Fibroblast of skin of back (primary cell): ENCODE measurements at regions not wholly inside any gene's neighbourhood (a gene's known extent, or its start where the extent isn't known, plus 50 kb on each side); places are given as distances from the start of the nearest gene placed in this dataset.

Experiments
- DNase-seq: peaks from one replicate; pipeline ENCODE4 v3.0.0-alpha.2; 2013

DNA sequence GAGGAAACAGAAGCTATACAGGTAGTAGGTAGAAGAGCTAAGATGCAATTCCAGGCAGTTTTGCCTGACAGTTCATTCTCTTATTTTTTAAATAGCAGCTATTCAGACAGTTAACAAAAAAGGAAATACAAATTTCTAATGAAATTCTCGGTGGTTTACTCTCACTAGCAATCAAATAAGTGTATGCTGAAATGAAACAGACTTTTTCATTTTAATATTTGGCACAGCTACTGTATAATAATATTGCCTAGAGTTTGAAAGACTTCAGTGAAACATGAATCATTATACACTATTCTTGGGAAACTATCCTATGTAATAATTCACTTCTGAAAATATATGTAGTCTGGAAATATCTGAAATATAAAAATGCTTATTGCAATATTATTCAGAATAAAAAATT lies 463.2 kb upstream of the AGTR1 start:
- DNase-seq, result no peak

DNA sequence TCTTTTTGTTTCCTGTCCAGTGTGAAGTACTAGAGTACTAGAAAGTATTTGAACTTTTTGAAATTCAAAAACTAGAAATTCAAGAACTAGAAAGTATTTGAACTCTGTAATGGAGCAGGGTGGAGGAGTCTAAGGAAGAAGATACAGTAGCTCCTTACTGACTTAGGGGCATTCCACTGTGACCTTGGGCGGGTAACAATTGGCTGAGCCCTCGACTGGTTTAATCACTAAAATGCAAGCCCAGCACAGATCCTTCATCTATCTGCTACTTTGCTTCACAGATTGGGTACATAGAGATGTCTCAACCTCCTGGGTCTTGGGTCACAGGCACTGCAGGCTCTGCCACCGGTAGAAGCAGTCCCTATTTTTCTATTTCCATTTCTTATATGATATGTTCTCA lies 462.1 kb upstream of the AGTR1 start:
- no peak for DNase-seq

DNA sequence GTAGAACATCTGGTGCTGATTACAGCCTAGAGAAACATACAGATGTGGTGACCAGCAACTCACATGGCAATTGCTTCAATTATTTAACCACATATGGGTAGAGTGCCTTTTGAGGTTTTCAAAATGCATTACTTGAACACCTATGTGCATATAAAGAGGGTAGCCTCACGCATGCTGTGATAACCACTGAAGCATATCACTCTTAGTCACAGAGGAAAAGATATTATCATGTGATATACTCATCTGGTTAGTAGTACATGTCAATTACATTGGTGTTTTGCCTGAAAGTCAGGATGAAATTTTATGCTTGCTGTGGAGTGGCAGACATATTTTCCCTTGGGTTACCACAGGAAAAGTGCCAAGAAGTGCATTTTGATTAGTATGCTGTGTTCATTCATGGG lies 459.3 kb upstream of the AGTR1 start:
- DNase-seq, result peak; percentile 48

DNA sequence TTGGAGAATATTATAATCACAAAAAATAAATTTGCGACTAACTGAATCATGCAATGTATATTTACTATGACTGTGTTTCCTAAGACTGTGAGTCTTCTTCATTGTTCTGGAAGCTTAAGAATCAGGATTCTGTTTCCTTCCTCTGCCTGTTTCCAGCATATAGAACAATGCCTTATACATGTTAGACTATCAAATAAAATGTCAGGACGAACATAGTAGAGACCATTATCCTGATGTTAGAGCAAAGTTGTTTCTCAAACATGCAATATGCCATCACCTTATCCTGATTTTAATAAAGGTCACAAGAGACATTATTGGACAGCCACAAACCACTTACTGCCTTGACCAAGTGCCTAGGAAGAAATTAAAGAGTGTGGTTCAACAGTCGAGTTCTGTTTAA lies 457.4 kb upstream of the AGTR1 start:
- DNase-seq, result no peak

DNA sequence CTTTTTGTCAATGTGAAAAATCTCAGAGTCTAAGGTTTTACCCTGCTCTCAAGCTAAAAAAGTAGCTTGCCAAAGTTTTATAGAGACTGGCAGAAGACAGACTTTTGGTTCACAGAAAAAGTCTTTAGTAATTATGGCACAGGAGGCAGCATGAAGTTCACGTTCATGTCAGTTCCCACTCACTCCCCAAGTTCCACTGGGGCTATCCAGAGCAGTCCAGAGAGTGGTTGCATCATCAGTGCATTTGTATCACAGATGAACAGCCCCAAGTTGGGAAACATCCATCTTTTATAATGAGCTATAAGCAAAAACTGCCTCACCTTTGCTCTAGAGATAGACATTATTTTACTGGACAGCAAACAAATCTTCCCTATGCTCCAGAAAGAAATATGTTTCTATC lies 454.1 kb upstream of the AGTR1 start:
- DNase-seq, result no peak

DNA sequence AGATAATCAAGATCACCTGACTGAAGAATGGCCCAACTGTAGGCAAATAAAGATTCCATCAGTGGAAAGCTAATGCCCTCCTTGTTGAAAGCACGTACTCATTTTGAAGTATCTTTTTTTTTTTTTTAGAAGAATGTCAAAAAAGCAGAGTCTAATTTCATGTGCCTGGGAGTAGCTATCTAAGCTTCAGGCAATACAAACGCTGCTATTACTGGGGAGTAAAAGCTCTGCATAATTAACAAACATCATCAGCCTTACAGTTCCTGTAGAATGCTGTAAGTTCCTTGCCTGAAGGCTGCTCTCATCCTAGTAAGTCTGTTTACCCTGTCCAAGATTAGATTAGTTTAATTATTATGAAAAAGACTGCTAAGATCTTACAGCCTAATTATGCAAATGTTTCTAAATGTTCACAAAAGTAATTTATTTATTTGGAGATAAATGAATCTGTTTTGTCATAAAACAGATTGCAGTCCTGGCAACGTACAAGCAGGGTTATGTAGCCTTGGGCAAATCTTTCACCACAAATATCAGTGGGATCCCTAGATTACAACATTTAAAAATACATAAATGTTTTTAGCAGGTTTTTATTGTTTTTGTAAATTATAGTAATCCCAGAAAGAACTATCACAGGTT lies 451.3 kb upstream of the AGTR1 start:
- no peak for DNase-seq

DNA sequence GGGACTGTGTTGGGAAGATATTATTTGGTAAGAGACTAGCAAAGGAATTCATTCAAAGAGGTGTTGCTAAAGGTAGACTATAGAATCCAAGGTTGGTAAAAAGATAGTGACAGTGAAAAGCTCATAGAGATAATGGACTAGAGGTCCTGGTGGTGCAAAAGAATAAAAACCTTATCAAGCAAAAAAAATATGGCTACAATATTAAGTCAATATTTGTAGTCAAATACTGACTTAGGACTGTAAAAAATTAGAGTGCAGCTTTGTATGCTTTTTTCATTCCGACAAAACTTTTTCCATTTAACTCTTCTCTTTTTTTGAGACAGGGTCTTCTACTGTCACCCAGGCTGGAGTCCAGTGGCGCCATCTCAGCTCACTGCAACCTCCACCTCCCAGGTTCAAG lies 444.0 kb upstream of the AGTR1 start:
- no peak for DNase-seq

DNA sequence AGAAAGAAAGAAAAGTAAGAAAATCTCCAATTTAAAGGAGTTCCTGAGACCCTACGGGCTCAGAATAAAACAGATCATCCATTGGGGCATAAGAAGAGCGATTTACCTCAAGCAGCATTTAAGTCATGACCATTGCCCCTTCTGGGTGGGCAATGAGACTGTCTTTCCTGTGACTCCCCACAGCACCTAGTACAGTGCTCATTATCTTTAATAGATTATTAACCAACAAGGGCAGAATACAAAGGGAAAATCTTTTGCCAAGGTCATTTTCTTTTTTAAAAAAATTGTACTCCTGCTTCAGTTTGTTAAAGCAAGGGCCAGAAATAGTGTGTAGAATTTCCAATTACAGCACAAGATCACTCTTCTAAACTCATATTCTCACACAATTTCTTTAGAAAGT lies 443.3 kb upstream of the AGTR1 start:
- DNase-seq, result no peak

DNA sequence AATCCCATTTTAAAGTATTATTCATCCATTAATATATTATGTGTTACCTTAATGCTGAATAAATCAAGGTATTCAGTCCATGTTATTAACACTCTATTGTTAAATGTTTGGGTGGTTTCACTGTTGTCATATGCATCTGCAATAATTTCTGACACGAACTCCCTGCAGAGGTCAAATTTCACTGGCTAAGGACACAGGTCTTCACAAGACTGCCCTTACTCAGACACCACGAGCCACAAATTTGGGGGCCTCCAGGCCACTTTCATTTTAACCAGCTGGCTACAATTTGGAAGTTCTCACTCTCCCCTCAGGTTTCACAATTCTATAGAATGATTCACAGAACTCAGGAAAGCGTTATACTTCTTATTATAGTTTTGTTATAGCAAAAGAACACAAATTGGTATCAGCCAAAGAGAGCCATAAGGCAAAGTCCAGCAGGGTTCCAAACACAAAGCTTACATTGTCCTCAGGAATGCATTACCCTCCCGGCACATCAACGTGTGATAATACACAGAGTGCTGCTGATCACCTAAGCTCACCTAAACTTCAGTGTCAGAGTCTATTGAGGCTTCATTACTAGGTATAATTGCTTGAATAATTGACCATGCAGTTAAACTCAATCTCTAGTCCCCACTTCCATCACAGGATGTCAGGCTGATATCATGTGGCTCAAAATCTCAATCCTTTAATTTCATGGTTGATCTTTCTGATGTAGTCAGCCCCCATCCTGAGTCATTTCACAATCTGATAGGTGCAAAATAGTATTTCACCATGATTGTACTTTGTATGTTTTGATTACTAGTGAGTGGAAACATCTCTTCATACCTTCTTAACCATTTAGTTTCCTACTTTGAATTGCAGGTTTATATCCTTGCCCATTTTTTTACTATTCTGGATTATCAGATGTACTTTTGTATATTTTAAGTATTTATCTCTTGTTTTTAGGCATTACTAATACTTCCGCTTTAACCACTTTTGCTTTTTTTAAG lies 441.4 kb upstream of the AGTR1 start:
- no peak for DNase-seq

DNA sequence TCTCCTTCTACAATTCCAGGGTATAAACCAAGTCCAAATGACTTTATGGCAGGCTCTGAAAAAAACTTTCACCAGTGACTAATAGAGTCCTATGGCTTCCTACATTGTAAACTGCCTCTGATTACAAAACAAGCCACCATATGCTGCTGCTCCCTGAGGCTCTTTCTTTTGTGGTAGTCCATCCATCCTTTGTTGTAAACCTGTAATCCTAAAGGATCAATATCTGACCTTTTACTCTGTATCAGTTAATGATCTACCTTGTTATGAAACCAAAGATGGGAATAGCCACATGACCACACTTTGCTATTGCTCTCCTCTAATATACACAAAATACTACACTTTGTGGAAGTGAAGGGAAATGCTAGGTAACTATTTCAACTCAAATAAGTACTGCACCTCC lies 434.7 kb upstream of the AGTR1 start:
- DNase-seq, result no peak

DNA sequence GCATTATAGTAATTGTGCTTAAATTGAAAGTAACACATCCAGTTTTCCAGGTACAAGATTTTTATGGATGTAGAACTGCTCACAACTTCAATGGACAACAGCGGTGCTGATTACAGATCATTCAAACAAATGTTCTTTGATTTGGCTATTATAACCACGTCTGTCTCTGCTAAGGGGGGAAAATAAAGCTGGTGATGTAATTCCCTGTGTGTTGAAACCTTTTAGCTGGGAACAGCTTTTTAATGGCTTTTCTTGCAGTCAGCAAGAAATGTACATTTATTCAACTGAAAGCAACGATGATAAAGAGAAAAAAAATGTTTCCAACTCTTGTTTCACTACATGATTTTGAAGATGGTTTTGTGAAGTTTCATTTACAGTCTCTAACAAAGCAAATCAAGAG lies 431.9 kb upstream of the AGTR1 start:
- DNase-seq, result no peak

DNA sequence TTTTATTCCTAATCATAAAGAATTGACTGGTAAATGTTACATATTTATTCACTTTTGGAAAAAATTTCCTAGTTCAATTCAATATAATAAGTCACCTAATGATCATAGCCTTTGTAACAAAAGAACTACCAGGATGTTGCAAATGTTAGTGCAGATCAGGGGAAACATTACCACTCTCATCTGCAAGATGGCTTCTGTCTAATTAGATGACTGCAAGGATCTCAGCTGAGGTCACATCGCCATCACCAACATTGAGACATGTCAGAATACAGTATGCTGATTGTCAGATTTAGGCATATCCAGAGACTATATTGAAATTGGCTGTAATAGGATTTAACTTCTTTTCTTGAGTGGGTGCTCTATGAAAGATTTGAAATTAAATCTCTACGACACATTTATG lies 431.4 kb upstream of the AGTR1 start:
- DNase-seq, result no peak

DNA sequence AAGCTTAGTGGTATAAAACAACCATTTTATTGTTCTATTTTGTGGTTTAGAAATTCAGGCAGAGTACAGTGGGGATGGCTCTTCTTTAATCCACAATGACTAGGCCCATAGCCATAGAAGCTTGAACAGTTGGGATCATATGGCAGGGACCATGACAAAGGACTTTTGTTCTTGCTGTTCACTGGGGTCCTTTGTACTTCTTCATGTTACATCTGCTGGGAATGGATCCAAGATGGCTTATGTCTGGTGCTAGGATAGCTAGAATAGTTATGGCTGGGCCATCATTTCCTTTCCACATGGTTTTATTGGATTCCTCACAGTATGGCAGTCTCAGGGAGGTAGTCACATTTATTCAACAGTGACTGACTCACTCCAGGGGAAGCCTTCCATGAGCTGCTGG lies 427.9 kb upstream of the AGTR1 start:
- peak; percentile 39 for DNase-seq

DNA sequence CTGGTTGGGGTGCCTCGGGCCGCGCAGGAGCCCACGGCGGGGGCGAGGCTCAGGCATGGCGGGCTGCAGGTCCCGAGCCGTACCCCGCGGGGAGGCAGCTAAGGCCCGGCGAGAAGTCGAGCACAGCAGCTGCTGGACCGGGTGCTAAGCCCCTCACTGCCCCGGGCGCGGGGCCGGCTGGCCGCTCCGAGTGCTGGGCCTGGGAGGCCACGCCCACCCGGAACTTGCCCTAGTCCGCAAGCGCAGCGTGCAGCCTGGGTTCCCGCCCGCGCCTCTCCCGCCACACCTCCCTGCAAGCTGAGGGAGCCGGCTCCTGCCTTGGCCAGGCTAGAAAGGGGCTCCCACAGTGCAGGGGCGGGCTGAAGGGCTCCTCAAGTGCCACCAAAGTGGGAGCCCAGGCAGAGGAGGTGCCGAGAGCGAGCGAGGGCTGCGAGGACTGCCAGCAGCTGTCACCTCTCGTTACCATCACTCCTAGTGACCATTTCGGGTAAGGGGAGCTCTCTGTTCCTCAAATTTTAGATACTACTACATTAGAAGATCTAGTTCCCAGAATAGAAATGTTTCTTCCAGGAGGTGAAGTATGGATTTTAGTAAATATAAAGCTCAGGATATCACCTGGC lies 417.0 kb upstream of the AGTR1 start:
- no peak for DNase-seq

DNA sequence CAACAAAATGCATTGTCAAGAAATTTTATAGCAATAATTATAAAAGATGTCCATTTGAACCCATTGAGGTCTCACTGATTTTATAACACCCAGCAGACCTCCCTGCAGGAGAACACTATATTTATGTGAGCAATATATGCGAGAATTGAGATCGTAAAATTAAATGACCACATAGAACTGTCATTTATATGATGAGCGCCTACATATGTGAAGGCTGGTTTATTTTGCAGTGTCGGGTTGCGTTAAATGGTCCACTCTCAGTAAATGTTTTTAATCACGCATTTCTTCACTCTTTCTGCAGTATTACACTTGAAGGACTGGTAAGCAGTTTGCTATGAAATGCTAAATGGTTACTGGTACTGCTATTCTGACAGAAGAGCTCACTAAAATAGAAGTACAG lies 408.5 kb upstream of the AGTR1 start:
- DNase-seq, result no peak

DNA sequence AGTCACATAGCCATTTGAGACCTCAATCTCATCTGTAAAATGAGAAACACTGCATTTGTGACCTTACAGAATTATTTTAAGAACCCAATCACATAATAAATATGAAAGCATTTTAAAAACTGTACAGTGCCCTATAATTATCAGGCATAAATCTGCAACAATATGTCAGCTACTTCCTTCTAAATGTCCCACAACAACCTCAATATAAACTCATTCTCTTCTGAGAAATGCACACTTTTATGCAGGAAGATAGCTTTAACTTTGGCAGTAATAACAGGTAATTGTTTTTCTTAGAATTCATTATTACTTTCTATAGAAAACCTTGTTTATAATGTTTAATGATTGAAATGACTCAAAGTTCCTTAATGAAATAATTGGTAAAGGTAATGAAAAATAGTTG lies 400.7 kb upstream of the AGTR1 start:
- no peak for DNase-seq

DNA sequence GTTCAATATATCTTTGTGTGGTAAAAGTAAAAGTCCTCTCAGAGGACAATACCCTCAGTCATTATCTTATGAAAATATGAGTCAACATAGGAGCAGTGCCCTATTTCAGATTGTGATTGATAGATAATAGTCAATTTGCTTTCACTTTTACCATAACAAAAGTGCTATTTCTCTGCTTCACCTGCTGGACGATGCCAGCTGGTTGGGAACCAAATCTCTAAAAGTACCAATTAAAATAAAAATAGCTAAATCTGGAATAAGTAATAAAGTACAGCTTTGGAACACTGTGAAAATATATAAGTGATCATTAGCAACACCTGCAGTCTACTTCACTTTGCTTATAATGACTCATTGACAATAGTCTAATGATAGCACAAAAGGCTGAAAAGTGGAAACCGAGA lies 390.3 kb upstream of the AGTR1 start:
- DNase-seq, result no peak

DNA sequence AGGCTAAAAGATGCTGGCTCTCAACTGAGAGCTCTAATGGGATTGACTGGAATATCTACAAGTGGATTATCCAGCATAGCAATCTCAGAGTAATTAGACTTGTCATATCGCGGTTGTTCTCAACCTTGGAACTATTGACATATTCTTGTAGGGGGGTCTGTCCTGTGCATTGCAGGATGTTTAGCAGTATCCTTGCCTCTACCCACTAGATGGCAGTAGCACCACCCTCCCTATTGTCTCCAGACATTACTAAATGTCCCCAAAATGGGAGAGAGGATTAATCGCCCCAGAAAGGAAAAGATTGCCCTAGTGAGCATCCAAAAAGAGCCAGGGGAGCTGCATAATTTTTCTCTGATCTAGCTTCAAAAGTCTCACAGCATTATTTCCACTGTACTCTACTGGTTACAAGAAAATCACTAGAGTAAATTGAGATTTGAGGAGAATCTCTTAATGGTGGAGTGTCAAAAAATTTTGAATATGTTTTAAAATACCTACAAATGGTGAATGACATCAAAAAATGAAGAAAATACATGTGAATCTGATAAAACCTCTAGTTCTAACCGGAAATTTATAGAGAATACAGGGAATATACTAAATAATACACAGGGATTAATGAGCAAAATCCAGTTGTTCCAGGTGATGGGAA lies 388.2 kb upstream of the AGTR1 start:
- DNase-seq, result peak; percentile 62

DNA sequence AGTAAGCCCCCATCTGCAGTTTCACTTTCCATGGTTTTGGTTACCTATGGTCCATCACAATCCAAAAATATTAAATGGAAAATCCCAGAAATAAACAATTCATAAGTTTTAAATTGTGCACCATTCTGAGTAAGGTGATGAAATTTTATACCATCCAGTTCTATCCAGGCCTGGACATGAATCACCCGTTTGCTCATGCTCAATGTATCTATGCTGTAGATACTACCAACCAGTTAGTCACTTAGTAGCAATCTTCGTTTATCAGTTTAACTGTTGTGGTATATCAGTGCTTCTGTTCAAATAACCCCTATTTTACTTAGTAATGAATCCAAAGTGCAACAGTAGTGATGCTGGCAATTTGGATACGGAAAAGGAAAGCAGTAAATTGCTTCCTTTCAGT lies 381.9 kb upstream of the AGTR1 start:
- peak; percentile 15 for DNase-seq

DNA sequence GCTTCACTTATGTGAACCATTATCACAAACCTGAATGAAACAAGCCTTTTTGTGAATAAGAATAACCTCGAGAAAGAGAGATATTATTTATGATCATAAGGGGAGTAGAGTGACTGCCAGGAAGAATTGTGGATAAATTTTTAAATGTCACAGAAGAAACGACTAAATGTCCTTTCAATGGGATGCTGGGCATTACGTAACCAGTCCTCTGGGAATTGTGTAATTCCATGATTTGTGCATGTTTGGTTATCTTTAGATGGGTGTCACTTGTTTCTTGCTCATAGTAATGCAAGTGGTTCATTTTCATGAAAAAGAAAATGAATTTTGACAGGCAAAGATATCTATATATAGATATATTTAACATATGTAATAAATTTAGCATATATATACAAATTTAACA lies 379.5 kb upstream of the AGTR1 start:
- DNase-seq, result peak; percentile 1

DNA sequence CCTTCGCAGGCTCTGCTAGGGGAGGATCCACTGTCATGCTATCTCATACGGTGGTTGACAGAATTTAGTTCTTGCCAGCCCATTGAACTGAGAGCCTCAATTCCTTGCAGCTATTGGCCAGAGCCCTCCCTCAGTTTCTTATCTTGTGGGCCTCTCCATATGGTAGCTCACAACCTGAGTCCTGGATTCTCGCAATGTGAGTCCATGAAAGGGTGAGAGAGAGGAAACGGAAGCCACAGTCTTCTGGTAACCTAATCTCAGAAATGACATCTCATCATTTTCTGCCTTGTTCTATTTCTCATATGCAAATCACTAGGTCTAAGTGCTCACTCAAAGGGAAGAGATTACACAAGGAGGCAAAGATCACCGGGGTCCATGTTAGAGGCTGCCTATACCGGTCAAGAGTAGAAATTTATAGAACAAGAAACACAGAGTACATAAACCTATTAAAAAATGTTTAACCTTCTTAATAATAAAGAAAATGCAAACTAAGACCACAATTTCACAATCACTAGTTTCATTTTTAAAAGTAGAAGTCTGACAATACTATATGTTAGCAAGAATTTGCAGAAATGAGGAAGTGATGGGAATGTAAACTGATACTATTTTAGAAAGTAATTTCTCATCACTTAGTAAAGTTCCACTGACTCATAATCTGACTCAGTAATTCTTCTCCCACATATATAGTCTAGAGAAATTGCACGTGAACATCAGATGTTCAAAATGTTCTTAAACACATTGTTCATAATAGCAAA lies 378.4 kb upstream of the AGTR1 start:
- DNase-seq, result peak; percentile 84

DNA sequence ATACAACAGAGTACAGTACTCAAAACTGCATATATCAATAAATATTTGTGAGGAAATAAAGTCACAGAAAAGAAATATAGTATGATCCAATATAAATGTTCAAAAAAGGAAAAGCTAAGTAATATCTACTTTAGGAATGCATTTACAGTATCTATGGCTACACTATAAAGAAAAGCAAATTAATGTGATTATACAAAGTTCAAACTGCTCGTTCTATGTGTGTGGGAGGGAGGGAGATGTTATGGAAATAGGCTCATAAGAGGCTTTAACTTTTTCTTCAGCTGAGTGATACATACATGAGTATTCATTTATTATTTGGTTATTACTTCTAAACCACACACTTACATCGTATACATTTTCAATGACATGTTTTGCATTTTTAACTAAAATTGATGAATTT lies 377.7 kb upstream of the AGTR1 start:
- peak; percentile 20 for DNase-seq
